Activated naive CD4-positive, alpha-beta T cell treated with anti-CD3 and anti-CD28 coated beads, Interleukin-2, amount 50 U/mL, for 24 hours (primary cell): ENCODE measurements at regions not wholly inside any gene's neighbourhood (a gene's known extent, or its start where the extent isn't known, plus 50 kb on each side); places are given as distances from the start of the nearest gene placed in this dataset.
"Not testable (repeated sequence)": the region's sequence is repeated elsewhere in the genome, so short reads cannot be mapped to it uniquely, and the experiment has no call there.

Experiments used
- H3K27ac Mint-ChIP-seq: one replicate; pipeline ENCODE4 v1.8.0; 2021; ENCODE audit warnings: mild to moderate bottlenecking, mixed read lengths
- H3K27me3 Mint-ChIP-seq: one replicate; pipeline ENCODE4 v1.8.0; 2021; ENCODE audit warnings: mixed read lengths
- H3K36me3 Mint-ChIP-seq: one replicate; pipeline ENCODE4 v1.8.0; 2021; ENCODE audit warnings: mixed read lengths
- H3K4me1 Mint-ChIP-seq: one replicate; pipeline ENCODE4 v1.8.0; 2021; ENCODE audit warnings: mixed read lengths
- H3K4me3 Mint-ChIP-seq: one replicate; pipeline ENCODE4 v1.8.0; 2021; ENCODE audit warnings: mild to moderate bottlenecking, mixed read lengths
- H3K9me3 Mint-ChIP-seq: one replicate; pipeline ENCODE4 v1.8.0; 2021; ENCODE audit warnings: mixed read lengths

DNA sequence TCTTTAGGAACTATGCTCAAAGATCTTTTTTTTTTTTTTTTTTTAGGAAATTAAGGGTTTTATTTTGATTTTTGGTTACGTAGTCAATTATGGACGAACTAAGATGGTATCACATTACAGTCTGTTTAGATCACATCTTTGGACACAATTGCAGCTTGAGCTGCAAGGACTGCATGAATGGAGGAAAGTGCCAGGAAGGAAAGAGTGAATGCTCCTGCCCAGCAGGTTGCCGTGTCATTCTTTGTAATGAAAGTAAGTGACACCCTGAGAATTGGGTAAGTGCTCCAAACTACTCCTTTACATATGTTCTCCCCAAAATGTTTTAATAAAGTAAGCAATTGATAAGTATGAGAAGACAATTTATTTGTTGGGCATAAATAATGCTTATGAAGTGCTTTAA is 716.5 kb upstream of the GOLIM4 start:
- Mint-ChIP-seq H3K4me1 (no peaks in the 10 kb centered on the region), H3K27ac (no peak overlapping the region), H3K9me3 (no peaks in the 10 kb centered on the region), H3K27me3 (no peaks in the 10 kb centered on the region), H3K4me3 (no peak overlapping the region), H3K36me3 (no peaks in the 10 kb centered on the region)

DNA sequence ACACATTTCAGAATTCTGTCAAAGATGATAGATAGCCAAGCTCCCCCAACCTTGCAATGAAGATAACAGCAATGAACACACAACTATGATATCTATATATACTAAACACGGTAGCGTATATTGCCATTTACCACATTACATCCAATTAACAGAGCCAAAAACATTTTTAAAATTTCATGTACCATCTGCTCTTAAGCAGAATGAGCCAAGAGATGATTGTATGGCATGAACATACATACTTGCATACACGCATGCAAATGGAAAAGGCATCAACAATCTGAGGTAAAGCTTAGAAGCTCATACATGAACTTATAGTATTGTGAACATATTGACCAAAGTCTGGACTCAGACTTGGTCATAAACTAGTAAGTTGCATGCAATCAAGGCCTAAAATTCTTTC is 712.9 kb upstream of the GOLIM4 start:
- Mint-ChIP-seq H3K27me3 (no peaks in the 10 kb centered on the region), H3K36me3 (no peaks in the 10 kb centered on the region), H3K4me1 (no peaks in the 10 kb centered on the region), H3K27ac (no peak overlapping the region), H3K4me3 (no peak overlapping the region), H3K9me3 (no peaks in the 10 kb centered on the region)

DNA sequence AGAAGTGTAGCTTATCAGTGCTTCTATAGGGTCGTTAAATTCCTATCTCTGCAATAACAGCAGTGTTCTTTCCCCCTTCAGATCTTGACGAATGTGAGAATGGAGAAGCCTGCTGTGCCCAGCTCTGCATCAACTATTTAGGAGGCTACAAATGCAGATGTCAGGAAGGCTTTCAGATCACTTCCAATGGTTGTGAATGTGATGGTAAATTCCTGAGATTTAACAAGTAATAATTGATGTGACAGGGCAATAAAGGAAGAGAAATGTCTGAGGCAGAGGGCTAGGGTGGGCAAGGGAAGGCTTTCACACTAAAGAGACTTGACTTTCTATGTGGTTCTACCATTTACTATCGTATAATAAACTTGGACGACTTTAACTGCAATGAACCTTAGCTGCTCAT is 711.7 kb upstream of the GOLIM4 start:
- no peak overlapping the region for H3K4me3 Mint-ChIP-seq
- H3K4me1 Mint-ChIP-seq, result no peaks in the 10 kb centered on the region
- H3K27ac Mint-ChIP-seq, result no peak overlapping the region

DNA sequence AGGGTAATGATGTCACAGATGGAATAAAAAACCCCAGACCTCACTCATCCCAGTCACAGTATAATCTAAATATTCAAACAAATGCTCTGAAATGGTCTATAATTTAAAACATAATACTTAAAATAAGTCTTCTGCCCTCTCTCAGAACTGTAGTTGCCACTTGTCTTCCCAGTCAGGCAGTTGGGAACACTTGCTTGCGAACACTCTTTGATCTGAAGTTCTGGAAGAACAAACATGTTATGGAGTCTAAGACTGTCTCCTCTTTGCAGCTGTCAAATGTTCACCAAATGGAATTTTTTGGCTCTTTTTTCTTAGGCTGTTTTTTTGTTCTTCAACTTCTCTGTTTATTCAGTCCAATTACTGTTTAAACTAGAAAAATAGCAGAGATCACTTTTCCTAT is 711.1 kb upstream of the GOLIM4 start:
- Mint-ChIP-seq H3K4me3 (no peak overlapping the region), H3K27me3 (no peaks in the 10 kb centered on the region), H3K4me1 (no peaks in the 10 kb centered on the region), H3K9me3 (no peaks in the 10 kb centered on the region), H3K36me3 (no peaks in the 10 kb centered on the region), H3K27ac (no peak overlapping the region)

More for the DNA sequence above, 711.7 kb upstream of the GOLIM4 start:
- H3K9me3 Mint-ChIP-seq, result no peaks in the 10 kb centered on the region
- no peaks in the 10 kb centered on the region for H3K27me3 Mint-ChIP-seq
- no peaks in the 10 kb centered on the region for H3K36me3 Mint-ChIP-seq

DNA sequence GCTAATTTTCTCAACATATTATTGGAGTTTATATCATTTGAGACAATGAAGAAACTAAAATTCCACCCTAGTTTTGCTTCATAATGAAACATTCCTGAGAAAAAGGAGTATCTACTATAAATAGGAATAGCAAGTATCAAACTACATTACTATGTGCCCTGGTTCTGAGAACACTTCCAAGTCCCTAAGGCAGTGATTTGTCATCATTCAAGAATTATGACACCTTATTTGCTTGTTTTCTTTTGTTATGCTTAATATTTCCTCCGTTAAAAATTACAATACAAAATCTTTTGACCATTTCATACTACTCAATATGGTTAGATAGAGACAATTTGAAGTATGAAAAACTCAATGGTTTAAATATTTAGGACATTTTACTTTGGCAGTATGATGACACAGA is 707.8 kb upstream of the GOLIM4 start:
- Mint-ChIP-seq H3K27ac (no peak overlapping the region), H3K27me3 (no peaks in the 10 kb centered on the region), H3K9me3 (no peaks in the 10 kb centered on the region), H3K36me3 (no peaks in the 10 kb centered on the region), H3K4me3 (no peak overlapping the region), H3K4me1 (no peaks in the 10 kb centered on the region)

DNA sequence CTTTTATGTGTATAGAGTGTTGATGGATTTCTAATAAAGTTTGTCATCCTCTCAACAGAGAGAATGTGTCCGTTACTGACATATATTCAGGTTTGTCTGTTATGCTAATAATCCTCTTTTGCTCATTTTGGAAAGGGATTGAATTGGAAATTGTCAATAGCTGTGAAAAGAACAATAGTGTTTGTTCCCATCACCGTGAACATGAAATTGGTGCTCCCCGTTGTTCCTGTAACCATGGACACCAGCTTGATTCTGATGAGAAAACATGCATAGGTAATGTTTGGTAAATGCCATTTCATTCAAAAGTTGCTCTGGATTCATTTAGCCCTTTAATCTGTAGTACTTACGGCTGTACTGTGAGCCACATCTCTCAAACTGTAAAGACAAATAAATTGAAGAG is 707.0 kb upstream of the GOLIM4 start:
- no peaks in the 10 kb centered on the region for H3K36me3 Mint-ChIP-seq
- H3K27ac Mint-ChIP-seq, result no peak overlapping the region
- no peaks in the 10 kb centered on the region for H3K4me1 Mint-ChIP-seq
- H3K27me3 Mint-ChIP-seq, result no peaks in the 10 kb centered on the region
- H3K4me3 Mint-ChIP-seq, result no peak overlapping the region
- H3K9me3 Mint-ChIP-seq, result no peaks in the 10 kb centered on the region

DNA sequence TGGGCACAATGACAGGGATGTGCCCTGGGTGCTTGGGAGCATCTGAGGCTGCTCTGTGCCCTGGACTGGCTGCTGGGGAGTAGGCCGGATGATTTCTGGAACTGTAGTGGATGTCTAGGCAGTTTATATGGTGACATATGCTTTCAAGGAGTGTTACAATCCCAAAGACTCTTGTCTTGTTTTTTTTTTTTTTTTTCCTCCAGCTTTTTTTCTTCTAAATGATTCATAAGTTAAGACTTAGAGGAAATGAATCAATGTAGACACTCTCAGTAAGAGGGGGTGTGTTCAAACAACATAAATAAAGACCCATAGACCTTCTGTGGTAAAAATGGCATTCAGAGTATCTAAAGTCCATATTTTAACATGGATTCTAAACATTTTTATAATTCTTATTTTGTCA is 706.1 kb upstream of the GOLIM4 start:
- Mint-ChIP-seq H3K9me3 (no peaks in the 10 kb centered on the region), H3K4me1 (no peaks in the 10 kb centered on the region), H3K4me3 (no peak overlapping the region), H3K27me3 (no peaks in the 10 kb centered on the region), H3K27ac (no peak overlapping the region), H3K36me3 (no peaks in the 10 kb centered on the region)

DNA sequence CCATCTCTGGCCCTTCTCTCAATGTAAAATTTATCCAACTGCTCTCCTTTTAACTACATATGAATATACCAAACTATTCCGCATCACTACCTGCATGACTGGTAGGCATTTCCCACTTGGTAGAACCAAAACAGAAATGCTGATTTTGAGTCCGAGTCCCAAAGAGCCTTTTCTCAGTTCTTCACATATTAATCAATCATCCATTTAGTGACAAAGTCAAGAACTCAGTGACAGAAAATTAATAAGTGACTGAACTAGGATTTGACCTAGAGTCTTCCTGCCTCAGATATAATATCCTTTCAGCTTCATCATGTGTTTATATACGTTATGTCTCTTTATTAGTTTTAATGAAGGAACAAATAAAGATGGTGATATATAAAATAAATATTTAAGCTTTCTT is 700.6 kb upstream of the GOLIM4 start:
- H3K27me3 Mint-ChIP-seq, result no peaks in the 10 kb centered on the region
- no peaks in the 10 kb centered on the region for H3K4me1 Mint-ChIP-seq
- no peaks in the 10 kb centered on the region for H3K36me3 Mint-ChIP-seq
- H3K4me3 Mint-ChIP-seq, result no peak overlapping the region
- H3K9me3 Mint-ChIP-seq, result no peaks in the 10 kb centered on the region
- H3K27ac Mint-ChIP-seq, result no peak overlapping the region

DNA sequence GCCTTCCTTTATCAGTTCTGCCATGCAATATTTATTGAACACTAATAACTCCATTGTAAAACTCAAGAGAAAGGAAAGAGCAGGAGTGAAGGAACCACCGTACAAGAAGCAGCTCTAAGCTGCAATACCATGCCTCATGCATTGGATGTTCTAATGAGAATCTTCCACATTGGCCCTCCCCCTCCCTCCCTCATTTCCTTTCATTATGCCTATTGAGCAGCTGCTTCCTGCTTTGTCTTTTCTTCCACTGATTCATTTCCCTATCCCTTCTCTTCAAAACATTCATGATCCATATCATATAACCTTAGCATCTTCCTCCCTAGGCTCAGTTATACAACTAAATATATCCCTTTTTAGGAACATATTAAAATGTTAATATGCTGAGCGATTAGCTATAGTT is 698.7 kb upstream of the GOLIM4 start:
- Mint-ChIP-seq H3K27ac (no peak overlapping the region), H3K27me3 (no peaks in the 10 kb centered on the region), H3K36me3 (no peaks in the 10 kb centered on the region), H3K9me3 (no peaks in the 10 kb centered on the region), H3K4me3 (no peak overlapping the region), H3K4me1 (no peaks in the 10 kb centered on the region)

DNA sequence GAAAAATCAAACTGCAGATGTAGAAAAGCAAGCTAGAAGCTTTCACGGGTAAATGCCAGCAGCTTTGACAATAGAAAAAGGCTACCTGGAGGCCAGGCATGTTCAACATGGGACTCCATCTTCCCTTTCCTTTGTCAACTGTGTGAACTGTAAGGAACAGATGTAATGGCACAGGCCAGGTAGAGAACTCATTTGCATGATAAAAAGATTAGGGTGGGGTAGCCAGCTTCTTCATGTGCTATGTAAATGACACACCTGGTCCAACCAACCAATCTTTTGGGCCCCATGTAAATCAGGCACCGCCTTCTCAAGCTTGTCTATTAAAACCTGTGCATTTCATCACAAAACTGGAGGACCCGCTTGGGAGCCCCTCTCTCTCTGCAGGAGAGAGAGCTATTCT is 686.5 kb upstream of the GOLIM4 start:
- peaks cover 13% of the 10 kb centered on the region for H3K9me3 Mint-ChIP-seq
- H3K27ac Mint-ChIP-seq, result no peak overlapping the region
- H3K4me1 Mint-ChIP-seq, result no peaks in the 10 kb centered on the region
- H3K36me3 Mint-ChIP-seq, result no peaks in the 10 kb centered on the region
- H3K27me3 Mint-ChIP-seq, result no peaks in the 10 kb centered on the region
- no peak overlapping the region for H3K4me3 Mint-ChIP-seq

DNA sequence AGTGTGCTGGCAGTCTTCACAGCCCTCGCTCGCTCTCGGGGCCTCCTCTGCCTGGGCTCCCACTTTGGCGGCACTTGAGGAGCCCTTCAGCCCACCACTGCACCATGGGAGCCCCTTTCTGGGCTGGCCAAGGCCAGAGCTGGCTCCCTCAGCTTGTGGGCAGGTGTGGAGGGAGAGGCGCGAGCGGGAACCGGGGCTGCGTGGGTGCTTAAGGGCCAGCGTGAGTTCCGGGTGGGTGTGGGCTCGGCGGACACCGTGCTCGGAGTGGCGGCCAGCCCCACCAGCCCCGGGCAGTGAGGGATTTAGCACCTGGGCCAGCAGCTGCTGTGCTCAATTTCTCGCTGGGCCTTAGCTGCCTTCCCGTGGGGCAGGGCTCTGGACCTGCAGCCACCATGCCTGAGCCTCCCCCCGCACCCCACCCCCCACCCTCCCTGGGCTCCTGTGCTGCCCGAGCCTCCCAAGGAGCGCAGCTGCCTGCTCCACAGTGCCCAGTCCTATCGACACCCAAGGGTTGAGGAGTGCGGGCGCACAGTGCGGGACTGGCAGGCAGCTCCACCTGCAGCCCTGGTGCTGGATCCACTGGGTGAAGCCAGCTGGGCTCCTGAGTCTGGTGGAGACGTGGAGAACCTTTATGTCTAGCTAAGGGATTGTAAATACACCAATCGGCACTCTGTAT is 684.4 kb upstream of the GOLIM4 start:
- not testable (repeated sequence) for H3K27ac Mint-ChIP-seq, H3K36me3 Mint-ChIP-seq, H3K4me3 Mint-ChIP-seq, H3K27me3 Mint-ChIP-seq, H3K4me1 Mint-ChIP-seq
- peaks cover 18% of the 10 kb centered on the region for H3K9me3 Mint-ChIP-seq

DNA sequence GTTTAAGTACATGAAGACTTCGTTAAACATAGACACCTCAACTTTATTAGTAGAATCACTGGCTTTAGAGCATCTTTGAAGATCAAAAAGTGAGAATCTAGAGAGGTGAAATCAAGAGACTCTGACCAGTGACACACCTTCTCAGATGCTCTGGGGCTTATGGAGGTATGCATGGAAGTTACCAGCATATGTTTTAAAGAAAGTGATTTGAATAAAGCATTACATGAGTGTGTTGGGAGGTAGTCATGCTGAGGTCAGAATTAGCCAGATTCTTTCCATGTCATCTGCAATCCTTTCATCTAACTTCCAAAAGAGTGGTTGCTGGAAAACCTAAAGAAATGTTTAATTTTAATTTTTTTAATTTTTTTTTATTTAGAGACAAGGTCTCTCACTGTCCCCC is 658.0 kb upstream of the GOLIM4 start:
- Mint-ChIP-seq H3K4me3 (no peak overlapping the region), H3K36me3 (no peaks in the 10 kb centered on the region), H3K4me1 (no peaks in the 10 kb centered on the region), H3K9me3 (no peaks in the 10 kb centered on the region), H3K27me3 (no peaks in the 10 kb centered on the region), H3K27ac (no peak overlapping the region)

DNA sequence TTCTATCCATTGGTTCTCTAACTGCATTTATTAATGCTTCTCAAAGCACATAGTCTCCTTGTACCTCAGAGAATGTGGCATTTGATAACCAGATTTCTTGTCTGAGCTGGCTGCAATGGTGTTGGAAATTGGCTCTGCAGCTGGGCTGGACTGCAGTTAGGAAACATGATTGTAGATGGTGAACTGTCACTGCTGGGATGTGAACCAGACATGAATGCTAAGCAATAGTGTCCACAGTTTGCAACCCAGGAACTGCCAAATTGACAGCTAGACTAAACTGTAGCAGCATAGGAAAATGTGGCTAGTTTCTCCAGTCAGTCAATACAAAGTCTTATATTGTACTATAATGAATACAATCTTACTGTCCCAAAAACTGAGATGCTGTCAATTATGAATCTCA is 656.6 kb upstream of the GOLIM4 start:
- H3K4me1 Mint-ChIP-seq, result no peaks in the 10 kb centered on the region

DNA sequence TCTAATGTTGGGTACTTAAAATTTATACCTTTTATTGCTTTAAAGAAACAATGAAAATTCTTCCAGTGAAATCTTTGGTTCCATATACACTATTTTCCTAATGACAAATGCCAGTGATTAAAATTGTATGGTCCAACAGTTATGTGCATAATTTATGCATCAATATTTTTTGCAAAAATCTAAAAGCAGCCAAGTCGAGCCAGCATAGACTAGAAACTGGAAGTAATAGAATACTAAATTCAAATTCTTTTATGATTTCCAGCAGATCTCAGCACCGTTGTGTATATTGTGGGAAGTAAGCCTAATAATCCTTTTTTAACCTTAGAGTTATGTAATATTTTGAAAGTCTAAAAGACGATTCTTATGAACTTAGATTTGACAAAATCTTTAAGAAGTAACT is 652.0 kb upstream of the GOLIM4 start:
- Mint-ChIP-seq H3K27me3 (no peaks in the 10 kb centered on the region), H3K36me3 (no peaks in the 10 kb centered on the region), H3K27ac (no peak overlapping the region), H3K4me1 (no peaks in the 10 kb centered on the region), H3K4me3 (no peak overlapping the region), H3K9me3 (peaks cover 19% of the 10 kb centered on the region)

More for the DNA sequence above, 656.6 kb upstream of the GOLIM4 start:
- Mint-ChIP-seq H3K4me3 (no peak overlapping the region), H3K27ac (no peak overlapping the region), H3K9me3 (no peaks in the 10 kb centered on the region), H3K27me3 (no peaks in the 10 kb centered on the region), H3K36me3 (no peaks in the 10 kb centered on the region)

DNA sequence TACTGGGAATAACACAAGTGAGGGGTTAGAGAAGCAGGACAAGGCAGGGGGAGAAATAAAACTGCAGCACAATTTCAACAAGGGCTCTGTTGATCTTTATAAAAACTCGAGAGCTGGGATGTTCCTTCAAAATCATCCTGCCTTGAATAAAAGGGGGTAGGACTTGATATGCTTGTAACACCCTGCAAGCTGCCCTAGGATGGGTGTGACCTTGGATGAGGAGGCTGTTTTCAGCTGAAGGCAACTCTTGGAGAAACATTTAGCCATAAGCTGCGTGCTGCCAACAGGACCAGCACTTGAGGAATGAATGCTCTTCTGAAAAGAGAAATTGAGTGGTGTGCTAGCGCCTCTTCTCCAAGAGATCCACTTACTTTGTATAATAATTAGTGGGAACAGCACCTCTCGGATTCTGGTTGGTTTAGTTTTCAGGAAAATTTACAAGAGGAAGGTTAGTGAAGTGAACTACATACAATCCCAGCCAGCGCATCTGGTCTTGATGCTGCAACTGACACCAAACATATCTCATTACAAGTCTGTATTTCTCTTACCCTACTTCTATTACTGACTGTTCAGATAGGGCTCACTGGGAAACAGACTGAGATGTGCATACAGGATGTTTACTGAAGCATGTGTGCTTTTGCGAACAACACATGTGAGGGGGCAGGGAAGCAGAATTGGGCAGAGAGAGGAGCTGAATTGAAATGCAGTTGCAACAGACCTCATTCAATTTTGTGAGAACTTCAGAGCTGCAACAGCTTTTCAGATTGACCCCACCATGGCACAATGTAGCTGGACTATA is 643.0 kb upstream of the GOLIM4 start:
- no peaks in the 10 kb centered on the region for H3K27me3 Mint-ChIP-seq

DNA sequence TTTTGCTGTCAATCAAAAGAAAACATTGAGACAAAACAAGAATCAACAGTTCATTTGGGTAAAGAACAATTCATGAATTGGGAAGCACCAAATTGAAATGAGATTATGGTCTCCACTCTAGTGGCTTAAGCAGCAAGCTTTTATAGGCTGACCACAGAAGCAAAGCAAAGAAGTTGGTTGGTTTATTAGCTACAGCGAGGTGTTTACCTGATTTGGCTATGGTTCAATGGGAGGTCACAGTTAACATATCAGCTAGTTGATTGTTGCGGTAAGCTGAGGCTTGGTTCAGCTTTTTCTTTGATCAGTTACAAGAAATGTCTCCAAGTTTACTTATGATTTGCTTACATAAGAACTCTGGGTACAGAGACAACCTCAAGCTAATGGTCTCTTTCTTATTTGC is 640.5 kb upstream of the GOLIM4 start:
- H3K9me3 Mint-ChIP-seq, result peaks cover 6% of the 10 kb centered on the region
- H3K4me1 Mint-ChIP-seq, result no peaks in the 10 kb centered on the region
- no peak overlapping the region for H3K27ac Mint-ChIP-seq
- no peak overlapping the region for H3K4me3 Mint-ChIP-seq
- no peaks in the 10 kb centered on the region for H3K27me3 Mint-ChIP-seq
- H3K36me3 Mint-ChIP-seq, result no peaks in the 10 kb centered on the region

More for the DNA sequence above, 643.0 kb upstream of the GOLIM4 start:
- no peaks in the 10 kb centered on the region for H3K36me3 Mint-ChIP-seq
- no peak overlapping the region for H3K4me3 Mint-ChIP-seq
- H3K27ac Mint-ChIP-seq, result no peak overlapping the region
- H3K9me3 Mint-ChIP-seq, result peaks cover 4% of the 10 kb centered on the region
- no peaks in the 10 kb centered on the region for H3K4me1 Mint-ChIP-seq

DNA sequence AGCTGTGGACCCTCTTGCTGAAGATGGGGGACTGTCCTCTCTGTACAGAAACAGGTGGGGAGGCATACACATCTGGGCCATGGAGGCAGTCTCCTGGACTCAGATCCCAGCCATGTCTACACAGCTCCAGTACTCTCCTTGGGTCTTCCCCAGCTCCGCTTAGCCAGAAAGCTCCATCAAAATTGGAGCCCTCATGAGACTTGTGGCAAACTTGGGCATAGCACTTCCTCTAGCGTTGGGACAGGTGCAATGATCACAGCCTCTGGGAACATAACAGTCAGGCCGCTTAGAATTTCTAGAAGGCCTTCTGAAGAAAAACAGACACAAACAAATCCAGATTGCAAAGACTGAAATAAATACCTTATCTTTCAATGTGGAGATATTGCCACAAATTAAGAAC is 634.3 kb upstream of the GOLIM4 start:
- Mint-ChIP-seq H3K27me3 (no peaks in the 10 kb centered on the region), H3K9me3 (peaks cover 16% of the 10 kb centered on the region), H3K4me3 (no peak overlapping the region), H3K4me1 (no peaks in the 10 kb centered on the region), H3K36me3 (no peaks in the 10 kb centered on the region), H3K27ac (no peak overlapping the region)
